ENCODE measurements at regions not wholly inside any gene's neighbourhood (a gene's known extent, or its start where the extent isn't known, plus 50 kb on each side); places are given as distances from the start of the nearest gene placed in this dataset.

DNA sequence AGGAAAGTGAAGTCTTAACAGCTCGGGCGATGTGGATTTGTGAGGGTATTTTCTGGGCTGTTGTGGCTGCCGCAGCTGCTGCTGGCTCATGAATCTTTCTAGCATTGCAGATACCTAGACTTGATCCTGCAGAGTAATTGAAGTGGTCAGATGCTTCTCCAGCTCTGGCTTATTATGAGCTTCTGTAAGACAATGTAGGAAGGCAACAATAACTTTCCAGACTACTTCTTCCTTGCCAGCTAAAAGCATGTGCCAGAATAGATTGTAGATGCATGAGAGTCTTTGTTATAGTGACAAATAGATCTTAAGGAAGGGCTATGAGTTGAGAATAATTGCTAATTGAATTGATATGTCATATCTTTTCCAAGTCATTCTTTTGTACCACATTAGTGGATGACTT is 461.4 kb upstream of the POT1 start:
- intact Hi-C loops (cut with DNase I): no loop called here
- no peak for ATAC-seq

DNA sequence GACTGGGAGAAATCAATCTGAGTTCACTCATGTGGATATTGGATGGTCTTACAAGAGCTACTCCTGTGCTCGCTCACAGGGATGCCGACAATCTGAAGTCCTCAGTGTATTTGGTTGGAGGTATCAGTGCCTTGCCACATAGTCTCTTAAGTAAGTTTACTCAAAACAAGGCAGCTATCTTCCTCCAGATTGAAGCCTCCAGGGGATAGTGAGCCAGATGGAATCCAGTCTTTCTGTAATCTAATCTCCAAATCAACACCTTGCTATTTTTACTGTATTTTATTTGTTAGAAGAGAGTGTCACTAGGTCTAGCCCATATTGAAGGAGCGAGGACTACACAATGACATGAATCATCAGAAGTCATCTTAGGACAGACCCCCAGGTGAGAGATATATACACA is 456.6 kb upstream of the POT1 start:
- TF ChIP-seq CTCF (IDR thresholded peaks at IDR 0.05): no peak

More for the DNA sequence above, 461.4 kb upstream of the POT1 start:
- Histone ChIP-seq H3K36me3 (ENCODE audit: insufficient read depth in 1 of 2, low read depth in 1 of 2) (no peaks in the 10 kb centered on the region), H3K27me3 (ENCODE audit: insufficient read depth in 3 of 3, low read length in 2 of 3) (peaks cover 0 to 2% (median 0%) of the 10 kb centered on the region in 3 donors), H3K4me3 (no peak overlapping the region), H3K9me3 (no peaks in the 10 kb centered on the region), H3K4me1 (no peaks in the 10 kb centered on the region), H3K27ac (no peak overlapping the region)
- 10 to 18% (median 12%) methylated on average over 3 of the region's 3 CpGs for whole genome bisulfite sequencing, 3 donors
- TF ChIP-seq CTCF (IDR thresholded peaks at IDR 0.05): no peak
- DNase-seq: no peak

DNA sequence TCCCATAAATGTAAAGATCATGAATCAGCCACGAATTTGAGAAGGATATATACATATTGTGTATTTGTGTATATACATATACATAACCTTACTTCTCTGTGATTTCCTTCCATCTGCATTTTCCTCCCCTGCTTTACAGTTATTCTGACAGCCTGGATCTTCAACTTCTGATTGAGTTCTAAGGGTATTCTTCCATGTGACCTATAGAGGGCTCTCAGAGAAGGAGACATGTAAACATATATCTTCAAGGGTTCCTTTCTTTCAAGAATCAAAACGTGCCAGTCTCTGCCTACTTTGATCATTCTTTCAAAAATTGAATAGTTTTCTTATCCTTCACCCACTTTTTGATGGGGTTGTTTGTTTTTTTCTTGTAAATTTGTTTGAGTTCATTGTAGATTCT is 453.7 kb upstream of the POT1 start:
- whole genome bisulfite sequencing, 3 donors: 26 to 37% (median 28%) methylated on average over 2 of the region's 2 CpGs

More for the DNA sequence above, 456.6 kb upstream of the POT1 start:
- Histone ChIP-seq H3K27me3 (ENCODE audit: insufficient read depth in 3 of 3, low read length in 2 of 3) (peaks cover 0 to 2% (median 0%) of the 10 kb centered on the region in 3 donors), H3K27ac (no peak overlapping the region), H3K36me3 (ENCODE audit: insufficient read depth in 1 of 2, low read depth in 1 of 2) (no peaks in the 10 kb centered on the region), H3K9me3 (peaks cover 3% of the 10 kb centered on the region), H3K4me3 (no peak overlapping the region), H3K4me1 (no peaks in the 10 kb centered on the region)
- ATAC-seq (no peak), DNase-seq (no peak)
- WGBS, 3 donors: 57 to 79% (median 61%) methylated on average over 3 of the region's 3 CpGs
- intact Hi-C loops (cut with DNase I): no loop called here

DNA sequence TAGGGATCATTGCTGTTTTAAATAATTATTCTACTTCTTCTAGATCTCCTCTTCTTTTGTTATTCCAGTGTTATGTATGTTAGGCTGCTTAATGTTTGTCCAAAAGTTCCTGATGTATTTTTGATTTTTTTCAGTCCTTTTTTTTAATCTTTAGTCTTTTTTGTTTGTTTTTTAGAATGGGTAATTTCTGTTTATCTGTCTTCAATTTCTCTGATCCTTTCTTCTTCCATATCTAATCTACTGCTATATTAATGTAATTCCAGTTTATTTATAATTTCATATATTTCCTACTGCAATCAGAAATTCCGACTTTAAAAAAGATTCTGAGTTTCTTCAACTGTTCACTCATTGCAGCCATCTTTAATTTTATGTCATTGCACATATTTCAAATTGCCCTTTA is 452.8 kb upstream of the POT1 start:
- Histone ChIP-seq H3K27ac (no peak overlapping the region), H3K4me3 (no peak overlapping the region), H3K27me3 (ENCODE audit: insufficient read depth in 3 of 3, low read length in 2 of 3) (no peaks in the 10 kb centered on the region), H3K9me3 (peaks cover 3% of the 10 kb centered on the region), H3K36me3 (ENCODE audit: insufficient read depth in 1 of 2, low read depth in 1 of 2) (no peaks in the 10 kb centered on the region), H3K4me1 (no peaks in the 10 kb centered on the region)
- intact Hi-C loops (cut with DNase I): no loop called here
- TF ChIP-seq CTCF (IDR thresholded peaks at IDR 0.05): no peak
- 73 to 93% (median 82%) methylated on average over 1 of the region's 1 CpG for WGBS, 3 donors
- no peak for ATAC-seq
- no peak for DNase-seq

More for the DNA sequence above, 453.7 kb upstream of the POT1 start:
- Histone ChIP-seq H3K36me3 (ENCODE audit: insufficient read depth in 1 of 2, low read depth in 1 of 2) (no peaks in the 10 kb centered on the region), H3K9me3 (peaks cover 3% of the 10 kb centered on the region), H3K27ac (no peak overlapping the region), H3K27me3 (ENCODE audit: insufficient read depth in 3 of 3, low read length in 2 of 3) (no peaks in the 10 kb centered on the region), H3K4me1 (no peaks in the 10 kb centered on the region), H3K4me3 (no peak overlapping the region)
- TF ChIP-seq CTCF (IDR thresholded peaks at IDR 0.05): no peak
- intact Hi-C loops (cut with DNase I): no loop called here
- no peak for ATAC-seq
- no peak for DNase-seq

DNA sequence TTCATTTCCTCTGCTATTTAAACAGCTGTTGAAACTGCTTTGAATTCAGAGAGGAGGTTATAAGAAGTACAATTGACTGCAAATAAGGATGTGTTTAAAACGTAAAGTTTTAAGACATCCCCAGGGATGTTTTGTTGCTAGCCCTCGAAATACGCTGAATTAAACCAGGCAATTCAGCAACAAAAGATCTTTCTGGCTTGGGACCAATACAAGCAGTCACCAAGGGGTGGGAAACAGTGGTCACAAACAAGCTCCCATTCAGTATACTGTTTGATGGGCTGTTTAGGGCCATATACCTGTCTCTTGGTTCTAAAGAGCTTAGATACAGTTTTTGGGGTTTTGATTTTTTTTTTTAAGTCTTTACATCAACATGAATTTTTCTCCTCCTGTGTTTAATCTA is 446.3 kb upstream of the POT1 start:
- Histone ChIP-seq H3K27me3 (ENCODE audit: insufficient read depth in 3 of 3, low read length in 2 of 3) (no peaks in the 10 kb centered on the region), H3K36me3 (ENCODE audit: insufficient read depth in 1 of 2, low read depth in 1 of 2) (no peaks in the 10 kb centered on the region), H3K4me1 (no peaks in the 10 kb centered on the region), H3K9me3 (no peaks in the 10 kb centered on the region), H3K4me3 (no peak overlapping the region), H3K27ac (no peak overlapping the region)
- 33 to 47% (median 35%) methylated on average over 3 of the region's 3 CpGs for WGBS, 3 donors
- ATAC-seq (no peak), DNase-seq (no peak)
- intact Hi-C loops (cut with DNase I): no loop called here
- no peak for TF ChIP-seq CTCF (IDR thresholded peaks at IDR 0.05)
